ENCODE measurements at regions not wholly inside any gene's neighbourhood (a gene's known extent, or its start where the extent isn't known, plus 50 kb on each side); places are given as distances from the start of the nearest gene placed in this dataset.

GRCh38 chr18:40695526-40695925 is 1259.5 kb upstream of the PIK3C3 start:
- TF ChIP-seq CTCF (IDR thresholded peaks at IDR 0.05) (no peak), POLR2A (IDR thresholded peaks at IDR 0.05) (no peak)

Data from testis (tissue), 2 donors.